ENCODE measurements at regions not wholly inside any gene's neighbourhood (a gene's known extent, or its start where the extent isn't known, plus 50 kb on each side); places are given as distances from the start of the nearest gene placed in this dataset.
"Not testable (repeated sequence)": the region's sequence is repeated elsewhere in the genome, so short reads cannot be mapped to it uniquely, and the experiment has no call there.

GRCh38 chr6:18527836-18528743 lies 140.9 kb downstream of the RNF144B start:
- no peak for DNase-seq

- no peak for DNase-seq
Measured at GRCh38 chr6:18530201-18530600, 143.1 kb downstream of the RNF144B start.

GRCh38 chr6:18532139-18532538 lies 145.0 kb downstream of the RNF144B start:
- no peak for DNase-seq

GRCh38 chr6:18533793-18534192 lies 146.6 kb downstream of the RNF144B start:
- DNase-seq: no peak

- no peak for DNase-seq
Measured at GRCh38 chr6:18536591-18537055, 149.5 kb downstream of the RNF144B start.

- no peak for DNase-seq
Measured at GRCh38 chr6:18538315-18538714, 151.2 kb downstream of the RNF144B start.

- no peak for DNase-seq
Measured at GRCh38 chr6:18543051-18543450, 155.9 kb downstream of the RNF144B start.

GRCh38 chr6:18545142-18545541 lies 158.0 kb downstream of the RNF144B start:
- DNase-seq: not testable (repeated sequence)

- DNase-seq: no peak
Measured at GRCh38 chr6:18545726-18546125, 158.6 kb downstream of the RNF144B start.

- no peak for DNase-seq
Measured at GRCh38 chr6:18550119-18550518, 163.0 kb downstream of the RNF144B start.

- DNase-seq: no peak
Measured at GRCh38 chr6:18551228-18551627, 164.1 kb downstream of the RNF144B start.

- no peak for DNase-seq
Measured at GRCh38 chr6:18555750-18556149, 168.6 kb downstream of the RNF144B start.

- no peak for DNase-seq
Measured at GRCh38 chr6:18561037-18561750, 174.0 kb downstream of the RNF144B start.

GRCh38 chr6:18562726-18563125 lies 175.6 kb downstream of the RNF144B start:
- DNase-seq: no peak

GRCh38 chr6:18564775-18565174 lies 177.6 kb downstream of the RNF144B start:
- DNase-seq: no peak

- no peak for DNase-seq
Measured at GRCh38 chr6:18565231-18565630, 178.1 kb downstream of the RNF144B start.

- DNase-seq: no peak
Measured at GRCh38 chr6:18567380-18567779, 180.2 kb downstream of the RNF144B start.

GRCh38 chr6:18577491-18577890 lies 190.3 kb downstream of the RNF144B start:
- no peak for DNase-seq

- DNase-seq: no peak
Measured at GRCh38 chr6:18579166-18579565, 192.0 kb downstream of the RNF144B start.

- no peak for DNase-seq
Measured at GRCh38 chr6:18579869-18580268, 192.7 kb downstream of the RNF144B start.

GRCh38 chr6:18584372-18584771 lies 197.2 kb downstream of the RNF144B start:
- no peak for DNase-seq

- DNase-seq: no peak
Measured at GRCh38 chr6:18585032-18585573, 198.0 kb downstream of the RNF144B start.

GRCh38 chr6:18586133-18586532 lies 199.0 kb downstream of the RNF144B start:
- DNase-seq: no peak
